Kidney epithelial cell (primary cell): ENCODE measurements at regions not wholly inside any gene's neighbourhood (a gene's known extent, or its start where the extent isn't known, plus 50 kb on each side); places are given as distances from the start of the nearest gene placed in this dataset.

ENCODE experiments used
- DNase-seq: peaks from one replicate; pipeline ENCODE4 v3.0.0-alpha.2; 2010; ENCODE audit warnings: low read depth
- H3K27me3 ChIP-seq: 2 replicates; pipeline ENCODE4 v1.6.0; 2011; ENCODE audit warnings: low read length; ENCODE audit not compliant: control insufficient read depth, insufficient read depth
- H3K36me3 ChIP-seq: 2 replicates; pipeline ENCODE4 v1.5.1; 2011; ENCODE audit warnings: low read length; ENCODE audit not compliant: control insufficient read depth, insufficient read depth
- H3K4me3 ChIP-seq: 2 replicates; pipeline ENCODE4 v1.5.1; 2011; ENCODE audit warnings: low read depth, mild to moderate bottlenecking, control low read depth, low read length
- CTCF ChIP-seq: IDR thresholded peaks from 2 replicates; pipeline ENCODE4 v1.5.1; 2011; ENCODE audit warnings: mild to moderate bottlenecking, moderate library complexity, low read length, control low read depth, inconsistent platforms; ENCODE audit not compliant: insufficient read depth, poor library complexity, severe bottlenecking

GRCh38 chr5:53418826-53419658, 61.4 kb upstream of the FST start:
- peak; percentile 29 for DNase-seq
- Histone ChIP-seq H3K4me3 (no peak overlapping the region), H3K27me3 (no peaks in the 10 kb centered on the region), H3K36me3 (no peaks in the 10 kb centered on the region)
- TF ChIP-seq CTCF: no peak

GRCh38 chr5:53422539-53422938, 57.9 kb upstream of the FST start:
- no peak for TF ChIP-seq CTCF
- no peak for DNase-seq
- Histone ChIP-seq H3K36me3 (no peaks in the 10 kb centered on the region), H3K4me3 (no peak overlapping the region), H3K27me3 (no peaks in the 10 kb centered on the region)

GRCh38 chr5:53423724-53424123, 56.7 kb upstream of the FST start:
- DNase-seq: no peak
- no peak for TF ChIP-seq CTCF

GRCh38 chr5:53424686-53425615, 55.5 kb upstream of the FST start:
- no peak for TF ChIP-seq CTCF
- Histone ChIP-seq H3K4me3 (no peak overlapping the region), H3K36me3 (no peaks in the 10 kb centered on the region), H3K27me3 (no peaks in the 10 kb centered on the region)
- no peak for DNase-seq

More at GRCh38 chr5:53423724-53424123, 56.7 kb upstream of the FST start:
- H3K27me3 ChIP-seq: no peaks in the 10 kb centered on the region
- H3K36me3 ChIP-seq: no peaks in the 10 kb centered on the region
- H3K4me3 ChIP-seq: no peak overlapping the region

GRCh38 chr5:53425687-53426511, 54.5 kb upstream of the FST start:
- no peak for TF ChIP-seq CTCF
- no peak for DNase-seq
- Histone ChIP-seq H3K36me3 (no peaks in the 10 kb centered on the region), H3K27me3 (no peaks in the 10 kb centered on the region), H3K4me3 (no peak overlapping the region)
